B cell (primary cell): ENCODE measurements at regions not wholly inside any gene's neighbourhood (a gene's known extent, or its start where the extent isn't known, plus 50 kb on each side); places are given as distances from the start of the nearest gene placed in this dataset.
A peak's percentile ranks its signal among the peaks of the same experiment; 100 is the strongest.

Experiments used
- ATAC-seq: fragments of 200-7000 bp; cut with Tn5 transposase; one replicate; pipeline ENCODE4 v1.10.0; 2021; ENCODE audit warnings: low read depth, mild to moderate bottlenecking, moderate number of reproducible peaks, moderate library complexity
- CTCF ChIA-PET: fragments of 350-600 bp; sonication (Branson Sonifier 250); formaldehyde crosslinking; loops from one replicate; lab custom pipeline; 2021; ENCODE audit warnings: antibody characterized with exemption, inconsistent platforms; lab: Charles Lee
- POLR2A ChIA-PET: fragments of 350-600 bp; sonication (Branson Sonifier 250); formaldehyde crosslinking; loops from one replicate; lab custom pipeline; 2021; ENCODE audit warnings: antibody characterized with exemption; lab: Charles Lee
- DNase-seq: peaks from one replicate; pipeline ENCODE4 v3.0.0; 2013
- H2AFZ ChIP-seq: 2 replicates; pipeline ENCODE4 v1.6.1; 2012; ENCODE audit warnings: mild to moderate bottlenecking, low read depth, low read length; ENCODE audit not compliant: insufficient read depth, poor library complexity, severe bottlenecking
- H3K27ac ChIP-seq, 2 donors: 1 replicate in 1 of 2; 2 replicates in 1 of 2; pipeline ENCODE4 v1.5.1; 2012 to 2013; ENCODE audit warnings: low read length in 2 of 2, mild to moderate bottlenecking in 2 of 2, moderate library complexity in 1 of 2
- H3K27me3 ChIP-seq, 4 experiments: fragments of 200-600 bp in 1 of 4; sonication (generic) in 1 of 4; replicated peaks in 1 of 4; 1 replicate in 2 of 4; 2 replicates in 2 of 4; pipeline versions ENCODE4 v1.6.1 to v1.7.0; 2013 to 2016; ENCODE audit warnings: low read length in 3 of 4, mild to moderate bottlenecking in 2 of 4, mixed read lengths in 1 of 4, moderate library complexity in 1 of 4; ENCODE audit not compliant: insufficient read depth in 4 of 4, control insufficient read depth in 3 of 4; ENCODE audit errors: control extremely low read depth in 1 of 4
- H3K36me3 ChIP-seq, 2 experiments: replicated peaks in 1 of 2; 1 replicate in 1 of 2; 2 replicates in 1 of 2; pipeline versions ENCODE4 v1.6.1 to v1.7.1; 2013; ENCODE audit warnings: low read length in 1 of 2; ENCODE audit not compliant: insufficient read depth in 2 of 2, control insufficient read depth in 1 of 2; ENCODE audit errors: control extremely low read depth in 1 of 2, extremely low read depth in 1 of 2
- H3K4me1 ChIP-seq, 2 donors: fragments of 200-600 bp in 1 of 2; sonication (generic) in 1 of 2; 1 replicate in 1 of 2; 2 replicates in 1 of 2; pipeline versions ENCODE4 v1.5.1 to v1.6.1; 2013 to 2017; ENCODE audit warnings: low read length in 2 of 2; ENCODE audit not compliant: control insufficient read depth in 2 of 2, insufficient read depth in 2 of 2
- H3K4me2 ChIP-seq: replicated peaks from 2 replicates; pipeline ENCODE3; 2012; ENCODE audit warnings: mild to moderate bottlenecking, low read depth, low read length; ENCODE audit not compliant: poor library complexity, severe bottlenecking
- H3K4me3 ChIP-seq, 5 experiments: fragments of 200-600 bp in 1 of 5; sonication (generic) in 1 of 5; 1 replicate in 3 of 5; 2 replicates in 2 of 5; pipeline versions ENCODE4 v1.5.1 to v1.7.0; 2011 to 2016; ENCODE audit warnings: low read length in 4 of 5, mild to moderate bottlenecking in 4 of 5, low read depth in 2 of 5, control low read depth in 1 of 5, moderate library complexity in 1 of 5; ENCODE audit not compliant: insufficient read depth in 1 of 5; ENCODE audit errors: control extremely low read depth in 1 of 5, extremely low read depth in 1 of 5
- H3K79me2 ChIP-seq: fragments of 200-600 bp; sonication (generic); one replicate; pipeline ENCODE4 v1.6.0; 2016; ENCODE audit warnings: low read length; ENCODE audit not compliant: control insufficient read depth, insufficient read depth
- H3K9ac ChIP-seq: fragments of 200-600 bp; sonication (generic); 2 replicates; pipeline ENCODE4 v1.6.1; 2017; ENCODE audit warnings: mild to moderate bottlenecking, low read length, moderate library complexity
- H3K9me3 ChIP-seq, 3 donors: one replicate each; pipeline versions ENCODE4 v1.6.1 to v1.7.1; 2013; ENCODE audit warnings: low read length in 2 of 3; ENCODE audit not compliant: control insufficient read depth in 2 of 3, insufficient read depth in 1 of 3; ENCODE audit errors: control extremely low read depth in 1 of 3
- H4K20me1 ChIP-seq: 2 replicates; pipeline ENCODE4 v1.6.0; 2012; ENCODE audit warnings: mild to moderate bottlenecking, low read length; ENCODE audit not compliant: insufficient read depth, control insufficient read depth, poor library complexity, severe bottlenecking
- H3K27ac Mint-ChIP-seq: one replicate; pipeline ENCODE4 v1.8.0; 2021; ENCODE audit warnings: mixed read lengths
- H3K27me3 Mint-ChIP-seq: one replicate; pipeline ENCODE4 v1.8.0; 2021; ENCODE audit warnings: mixed read lengths
- H3K4me1 Mint-ChIP-seq: one replicate; pipeline ENCODE4 v1.8.0; 2021; ENCODE audit warnings: mixed read lengths
- H3K4me3 Mint-ChIP-seq: one replicate; pipeline ENCODE4 v1.8.0; 2021; ENCODE audit warnings: mixed read lengths
- H3K9me3 Mint-ChIP-seq: one replicate; pipeline ENCODE4 v1.8.0; 2022; ENCODE audit warnings: mixed read lengths; ENCODE audit not compliant: insufficient read depth
- CTCF ChIP-seq: fragments of 200-600 bp; IDR thresholded peaks from one replicate; pipeline ENCODE4 v1.8.0; 2022; ENCODE audit warnings: antibody characterized with exemption, mild to moderate bottlenecking
- EZH2 ChIP-seq: IDR thresholded peaks from 2 replicates; pipeline ENCODE4 v1.6.1; 2012; ENCODE audit warnings: borderline replicate concordance, low read depth, mild to moderate bottlenecking, moderate library complexity, low read length; ENCODE audit not compliant: insufficient read depth, poor library complexity, severe bottlenecking
- WGBS: methylation state at CpG from one replicate; pipeline ENCODE4 v1.1.5; 2013; ENCODE audit warnings: missing lambda C conversion rate; ENCODE audit not compliant: insufficient coverage; 5-methylcytosine and 5-hydroxymethylcytosine counted together
- intact Hi-C: fragments of 100-400 bp; cut with micrococcal nuclease; formaldehyde crosslinking; loops from one replicate; pipeline ENCODE4 v1.10.0; 2022

- H3K4me1 Mint-ChIP-seq: no peaks in the 10 kb centered on the region
- H3K9ac ChIP-seq: no peak overlapping the region
- H3K4me3 ChIP-seq: no peak overlapping the region
- ATAC-seq: no peak
- no peak overlapping the region for H2AFZ ChIP-seq
- no peak overlapping the region for H3K4me2 ChIP-seq
- no peak for TF ChIP-seq CTCF
- no peaks in the 10 kb centered on the region for H3K9me3 ChIP-seq
- no peaks in the 10 kb centered on the region for H3K4me1 ChIP-seq
- no peaks in the 10 kb centered on the region for H3K27me3 Mint-ChIP-seq
- POLR2A ChIA-PET: no interaction called here
- no peaks in the 10 kb centered on the region for H3K79me2 ChIP-seq
- no peaks in the 10 kb centered on the region for H4K20me1 ChIP-seq
- WGBS: 96% methylated on average over 7 of the region's 9 CpGs
- no peaks in the 10 kb centered on the region for H3K36me3 ChIP-seq
- H3K4me3 Mint-ChIP-seq: no peak overlapping the region
- H3K27ac Mint-ChIP-seq: no peak overlapping the region
- H3K27me3 ChIP-seq: no peaks in the 10 kb centered on the region
- CTCF ChIA-PET: interaction anchor here (2.3 kb wide), 1 partner anchor 11 kb away, joined by 9 read pairs; no protein-coding TSS in a partner anchor
- no peak for DNase-seq
- H3K27ac ChIP-seq: no peak overlapping the region
- intact Hi-C loops: no loop called here
- no peaks in the 10 kb centered on the region for H3K9me3 Mint-ChIP-seq
These were observed 539.1 kb upstream of the MARCKS start for GRCh38 chr6:113317891-113318574.

- peak overlapping the region; percentile 30 for H2AFZ ChIP-seq
- no peak for ATAC-seq
- no peak overlapping the region for H3K27ac ChIP-seq
- intact Hi-C loops: no loop called here
- ChIA-PET POLR2A (no interaction called here), CTCF (interaction anchor here (2.3 kb wide), 1 partner anchor 12 kb away, joined by 9 read pairs; no protein-coding TSS in a partner anchor)
- no peaks in the 10 kb centered on the region for H3K36me3 ChIP-seq
- Mint-ChIP-seq H3K4me1 (no peaks in the 10 kb centered on the region), H3K27me3 (no peaks in the 10 kb centered on the region), H3K27ac (no peak overlapping the region), H3K9me3 (no peaks in the 10 kb centered on the region), H3K4me3 (no peak overlapping the region)
- 57% methylated on average over 4 of the region's 5 CpGs for WGBS
- no peaks in the 10 kb centered on the region for H4K20me1 ChIP-seq
- H3K4me3 ChIP-seq: no peak overlapping the region
- TF ChIP-seq CTCF (no peak), EZH2 (no peak)
- H3K9ac ChIP-seq: no peak overlapping the region
- no peaks in the 10 kb centered on the region for H3K79me2 ChIP-seq
- H3K4me1 ChIP-seq: no peaks in the 10 kb centered on the region
- H3K27me3 ChIP-seq: no peaks in the 10 kb centered on the region
- H3K9me3 ChIP-seq: no peaks in the 10 kb centered on the region
- no peak for DNase-seq
- no peak overlapping the region for H3K4me2 ChIP-seq
These were observed 538.6 kb upstream of the MARCKS start for GRCh38 chr6:113318575-113318917.
